NCI-H510A (cell line): ENCODE measurements at regions not wholly inside any gene's neighbourhood (a gene's known extent, or its start where the extent isn't known, plus 50 kb on each side); places are given as distances from the start of the nearest gene placed in this dataset.
"Not testable (repeated sequence)": the region's sequence is repeated elsewhere in the genome, so short reads cannot be mapped to it uniquely, and the experiment has no call there.

Experiments
- DNase-seq: peaks from one replicate; lab custom pipeline; 2025; lab: John Stamatoyannopoulos, UW

- no peak for DNase-seq
Measured at GRCh38 chr9:2243666-2244555, 228.8 kb downstream of the SMARCA2 start.

- DNase-seq: no peak
Measured at GRCh38 chr9:2247340-2247739, 232.2 kb downstream of the SMARCA2 start.

GRCh38 chr9:2248768-2249265 is 233.7 kb downstream of the SMARCA2 start:
- DNase-seq: no peak

GRCh38 chr9:2253636-2254580 is 238.8 kb downstream of the SMARCA2 start:
- DNase-seq: no peak

- no peak for DNase-seq
Measured at GRCh38 chr9:2255128-2255527, 240.0 kb downstream of the SMARCA2 start.

- DNase-seq: peak; percentile 20
Measured at GRCh38 chr9:2257248-2257929, 242.2 kb downstream of the SMARCA2 start.

GRCh38 chr9:2260417-2261306 is 245.5 kb downstream of the SMARCA2 start:
- DNase-seq: no peak

GRCh38 chr9:2261421-2262103 is 246.4 kb downstream of the SMARCA2 start:
- no peak for DNase-seq

GRCh38 chr9:2262386-2263071 is 247.4 kb downstream of the SMARCA2 start:
- no peak for DNase-seq

- DNase-seq: no peak
Measured at GRCh38 chr9:2263111-2263510, 248.0 kb downstream of the SMARCA2 start.

- no peak for DNase-seq
Measured at GRCh38 chr9:2263665-2264064, 248.5 kb downstream of the SMARCA2 start.

GRCh38 chr9:2264081-2264480 is 248.9 kb downstream of the SMARCA2 start:
- no peak for DNase-seq

GRCh38 chr9:2267181-2267745 is 252.1 kb downstream of the SMARCA2 start:
- no peak for DNase-seq

GRCh38 chr9:2269778-2270177 is 254.6 kb downstream of the SMARCA2 start:
- no peak for DNase-seq

GRCh38 chr9:2270565-2270964 is 255.4 kb downstream of the SMARCA2 start:
- DNase-seq: no peak

GRCh38 chr9:2271426-2271825 is 256.3 kb downstream of the SMARCA2 start:
- no peak for DNase-seq

GRCh38 chr9:2274762-2275161 is 259.6 kb downstream of the SMARCA2 start:
- DNase-seq: no peak

- DNase-seq: no peak
Measured at GRCh38 chr9:2276296-2276695, 261.1 kb downstream of the SMARCA2 start.

- DNase-seq: not testable (repeated sequence)
Measured at GRCh38 chr9:2277133-2277532, 262.0 kb downstream of the SMARCA2 start.
